ENCODE measurements at regions not wholly inside any gene's neighbourhood (a gene's known extent, or its start where the extent isn't known, plus 50 kb on each side); places are given as distances from the start of the nearest gene placed in this dataset.

DNA sequence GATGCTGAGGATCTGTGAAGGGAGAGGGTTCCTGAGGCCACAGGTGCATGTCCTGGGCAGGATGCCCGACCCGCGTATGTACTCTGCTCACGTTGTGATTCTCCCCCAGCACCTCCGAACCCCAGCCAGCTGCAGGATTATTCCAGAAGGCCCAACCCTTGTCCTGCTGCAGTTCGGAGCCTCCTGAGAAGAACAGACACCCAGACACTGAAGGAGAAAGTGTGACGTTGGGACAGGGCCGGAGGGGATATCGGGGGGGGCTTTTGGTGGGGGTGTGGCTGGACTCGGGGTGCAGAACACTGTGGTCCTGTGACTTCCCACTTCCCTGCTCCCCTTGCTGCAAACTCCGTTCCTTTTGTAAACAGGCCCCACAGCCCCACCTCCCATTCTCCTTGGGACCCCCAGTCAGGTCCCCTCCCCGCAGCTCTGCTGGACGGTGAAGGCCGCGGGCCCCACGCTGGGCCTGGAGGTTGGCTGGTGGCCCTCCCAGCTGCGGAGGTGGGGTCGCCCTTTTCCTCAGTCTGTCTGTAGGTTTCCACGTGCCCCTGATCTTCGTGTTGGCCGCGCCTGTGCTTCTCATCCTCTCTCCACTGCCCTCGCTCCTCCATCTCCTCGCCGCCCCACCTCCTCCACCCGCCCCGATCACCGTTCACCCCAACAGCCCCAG, 83.0 kb upstream of the ADRA2C start:
- no peak for DNase-seq
- POLR2A ChIA-PET = no interaction called here
- CTCF ChIA-PET = no interaction called here
- H3K27ac ChIP-seq (ENCODE audit: insufficient read depth in 1 of 2, low read depth in 1 of 2, low read length in 2 of 2, poor library complexity in 1 of 2, severe bottlenecking in 2 of 2) = no peak overlapping the region
- H3K36me3 ChIP-seq (ENCODE audit: control insufficient read depth in 4 of 4, insufficient read depth in 4 of 4, low read length in 3 of 4) = no peaks in the 10 kb centered on the region
- H3K4me1 ChIP-seq (ENCODE audit: control extremely low read depth in 1 of 4, control insufficient read depth in 4 of 4, insufficient read depth in 4 of 4, low read length in 3 of 4) = no peaks in the 10 kb centered on the region
- no peaks in the 10 kb centered on the region for H3K9me3 ChIP-seq (ENCODE audit: control extremely low read depth in 1 of 5, control insufficient read depth in 4 of 5, insufficient read depth in 2 of 5, low read depth in 1 of 5, low read length in 4 of 5)
- 92% methylated on average over 25 of the region's 28 CpGs for WGBS (ENCODE audit: insufficient coverage)
- H3K4me3 ChIP-seq (ENCODE audit: control insufficient read depth in 1 of 7, extremely low read depth in 1 of 7, insufficient read depth in 4 of 7, low read depth in 2 of 7, low read length in 6 of 7) = no peak overlapping the region
- H3K27me3 ChIP-seq (replicated peaks in 2 of 5; ENCODE audit: control insufficient read depth in 4 of 5, insufficient read depth in 5 of 5, low read length in 4 of 5) = peaks cover 0 to 19% (median 3%) of the 10 kb centered on the region in 5 experiments

DNA sequence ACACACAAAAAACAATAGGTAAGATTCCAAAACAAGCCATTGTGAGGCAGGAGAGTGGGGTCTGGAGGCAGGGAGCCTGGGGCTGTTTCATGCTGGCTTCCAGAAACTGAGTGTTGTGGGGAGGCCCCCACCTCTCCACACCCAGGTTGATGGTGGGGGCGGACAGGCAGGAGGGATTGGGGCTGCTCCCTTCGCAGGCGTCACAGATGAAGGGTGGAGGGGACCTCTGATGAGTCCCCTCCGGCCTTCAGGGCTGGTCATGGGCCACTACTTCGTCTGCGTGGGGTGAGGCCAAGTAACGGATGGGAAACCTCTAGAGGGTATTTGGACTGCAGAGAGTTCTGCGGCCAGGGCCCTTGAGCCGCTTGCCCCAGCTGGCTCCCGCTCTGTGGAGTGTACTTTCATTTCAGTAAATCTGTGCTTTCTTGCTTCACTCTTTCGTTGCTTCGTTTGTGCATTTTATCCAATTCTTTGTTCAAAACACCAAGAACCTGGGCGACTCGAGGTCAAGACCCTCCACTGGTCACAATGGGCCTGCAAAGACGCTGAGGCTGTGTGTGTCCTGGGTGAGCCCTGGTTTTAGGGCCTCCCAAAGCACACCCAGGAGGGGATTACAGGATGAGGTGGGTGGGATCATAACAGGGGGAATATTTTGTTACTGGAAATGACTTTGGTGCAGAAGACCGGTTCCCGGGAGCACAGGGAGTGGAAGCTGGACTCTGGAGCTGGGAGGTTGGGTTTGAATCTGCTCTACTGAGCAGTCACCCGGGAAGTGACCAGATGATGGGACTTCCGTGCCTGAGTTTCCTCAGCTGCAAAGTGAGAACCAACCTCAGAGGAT, 83.7 kb upstream of the ADRA2C start:
- H3K27ac ChIP-seq (ENCODE audit: insufficient read depth in 1 of 2, low read depth in 1 of 2, low read length in 2 of 2, poor library complexity in 1 of 2, severe bottlenecking in 2 of 2) = no peak overlapping the region
- no peak overlapping the region for H3K4me3 ChIP-seq (ENCODE audit: control insufficient read depth in 1 of 7, extremely low read depth in 1 of 7, insufficient read depth in 4 of 7, low read depth in 2 of 7, low read length in 6 of 7)
- no peaks in the 10 kb centered on the region for H3K9me3 ChIP-seq (ENCODE audit: control extremely low read depth in 1 of 5, control insufficient read depth in 4 of 5, insufficient read depth in 2 of 5, low read depth in 1 of 5, low read length in 4 of 5)
- H3K4me1 ChIP-seq (ENCODE audit: control extremely low read depth in 1 of 4, control insufficient read depth in 4 of 4, insufficient read depth in 4 of 4, low read length in 3 of 4) = no peaks in the 10 kb centered on the region
- CTCF ChIA-PET = no interaction called here
- H3K27me3 ChIP-seq (replicated peaks in 2 of 5; ENCODE audit: control insufficient read depth in 4 of 5, insufficient read depth in 5 of 5, low read length in 4 of 5) = peaks cover 0 to 24% (median 3%) of the 10 kb centered on the region in 5 experiments
- H3K36me3 ChIP-seq (ENCODE audit: control insufficient read depth in 4 of 4, insufficient read depth in 4 of 4, low read length in 3 of 4) = no peaks in the 10 kb centered on the region
- POLR2A ChIA-PET = no interaction called here
- DNase-seq = no peak
- 96% methylated on average over 18 of the region's 19 CpGs for WGBS (ENCODE audit: insufficient coverage)

DNA sequence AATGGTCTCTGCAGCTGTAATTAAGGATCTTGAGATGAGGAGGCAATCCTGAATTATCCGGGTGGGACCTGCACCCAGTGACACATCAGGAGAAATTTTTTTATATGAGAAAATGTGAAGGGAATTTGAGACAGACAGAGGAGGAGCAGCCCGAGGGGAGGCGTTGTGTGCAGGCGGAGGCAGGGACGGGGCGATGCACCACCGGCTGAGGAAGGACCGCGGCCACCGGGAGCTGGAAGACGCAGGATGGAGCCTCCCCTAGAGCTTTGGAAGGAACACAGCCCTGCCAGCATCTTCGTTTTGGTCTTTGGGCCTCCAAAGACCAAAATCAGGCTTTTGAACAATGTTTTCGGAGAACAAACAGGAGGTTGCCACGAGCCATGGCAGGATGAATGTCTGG, 85.0 kb upstream of the ADRA2C start:
- DNase-seq = no peak
- no peaks in the 10 kb centered on the region for H3K9me3 ChIP-seq (ENCODE audit: control extremely low read depth in 1 of 5, control insufficient read depth in 4 of 5, insufficient read depth in 2 of 5, low read depth in 1 of 5, low read length in 4 of 5)
- H3K27ac ChIP-seq (ENCODE audit: insufficient read depth in 1 of 2, low read depth in 1 of 2, low read length in 2 of 2, poor library complexity in 1 of 2, severe bottlenecking in 2 of 2) = no peak overlapping the region
- ChIA-PET CTCF (no interaction called here), POLR2A (no interaction called here)
- WGBS (ENCODE audit: insufficient coverage) = 91% methylated on average over 13 of the region's 14 CpGs
- H3K36me3 ChIP-seq (ENCODE audit: control insufficient read depth in 4 of 4, insufficient read depth in 4 of 4, low read length in 3 of 4) = no peaks in the 10 kb centered on the region
- H3K27me3 ChIP-seq (replicated peaks in 2 of 5; ENCODE audit: control insufficient read depth in 4 of 5, insufficient read depth in 5 of 5, low read length in 4 of 5) = peaks cover 0 to 37% (median 3%) of the 10 kb centered on the region in 5 experiments
- no peak overlapping the region for H3K4me3 ChIP-seq (ENCODE audit: control insufficient read depth in 1 of 7, extremely low read depth in 1 of 7, insufficient read depth in 4 of 7, low read depth in 2 of 7, low read length in 6 of 7)
- no peaks in the 10 kb centered on the region for H3K4me1 ChIP-seq (ENCODE audit: control extremely low read depth in 1 of 4, control insufficient read depth in 4 of 4, insufficient read depth in 4 of 4, low read length in 3 of 4)

DNA sequence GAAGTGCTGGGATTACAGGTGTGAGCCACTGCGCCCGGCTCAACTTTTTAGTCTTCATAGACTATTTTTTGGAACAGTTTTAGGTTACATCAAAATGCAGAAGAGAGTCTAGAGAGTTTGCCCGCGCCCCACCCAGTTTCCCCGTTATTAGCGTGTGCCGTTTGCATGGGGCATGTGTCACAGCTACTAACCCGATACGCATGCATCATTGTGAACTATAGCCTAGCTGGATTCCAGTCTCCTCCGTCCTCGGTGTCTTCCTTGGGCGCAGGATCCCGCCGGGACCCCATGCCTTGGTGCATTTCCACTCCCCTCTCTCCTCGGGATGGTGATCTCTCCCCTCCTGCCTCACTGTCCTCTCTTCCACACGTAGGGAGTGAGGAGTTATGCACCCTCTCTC, 85.5 kb upstream of the ADRA2C start:
- DNase-seq = no peak
- Histone ChIP-seq H3K4me1 (ENCODE audit: control extremely low read depth in 1 of 4, control insufficient read depth in 4 of 4, insufficient read depth in 4 of 4, low read length in 3 of 4) (no peaks in the 10 kb centered on the region), H3K36me3 (ENCODE audit: control insufficient read depth in 4 of 4, insufficient read depth in 4 of 4, low read length in 3 of 4) (no peaks in the 10 kb centered on the region), H3K27ac (ENCODE audit: insufficient read depth in 1 of 2, low read depth in 1 of 2, low read length in 2 of 2, poor library complexity in 1 of 2, severe bottlenecking in 2 of 2) (no peak overlapping the region), H3K9me3 (ENCODE audit: control extremely low read depth in 1 of 5, control insufficient read depth in 4 of 5, insufficient read depth in 2 of 5, low read depth in 1 of 5, low read length in 4 of 5) (no peaks in the 10 kb centered on the region), H3K27me3 (replicated peaks in 2 of 5; ENCODE audit: control insufficient read depth in 4 of 5, insufficient read depth in 5 of 5, low read length in 4 of 5) (peaks cover 0 to 41% (median 3%) of the 10 kb centered on the region in 5 experiments), H3K4me3 (ENCODE audit: control insufficient read depth in 1 of 7, extremely low read depth in 1 of 7, insufficient read depth in 4 of 7, low read depth in 2 of 7, low read length in 6 of 7) (no peak overlapping the region)
- POLR2A ChIA-PET = no interaction called here
- CTCF ChIA-PET = no interaction called here
- WGBS (ENCODE audit: insufficient coverage) = 94% methylated on average over 14 of the region's 16 CpGs

DNA sequence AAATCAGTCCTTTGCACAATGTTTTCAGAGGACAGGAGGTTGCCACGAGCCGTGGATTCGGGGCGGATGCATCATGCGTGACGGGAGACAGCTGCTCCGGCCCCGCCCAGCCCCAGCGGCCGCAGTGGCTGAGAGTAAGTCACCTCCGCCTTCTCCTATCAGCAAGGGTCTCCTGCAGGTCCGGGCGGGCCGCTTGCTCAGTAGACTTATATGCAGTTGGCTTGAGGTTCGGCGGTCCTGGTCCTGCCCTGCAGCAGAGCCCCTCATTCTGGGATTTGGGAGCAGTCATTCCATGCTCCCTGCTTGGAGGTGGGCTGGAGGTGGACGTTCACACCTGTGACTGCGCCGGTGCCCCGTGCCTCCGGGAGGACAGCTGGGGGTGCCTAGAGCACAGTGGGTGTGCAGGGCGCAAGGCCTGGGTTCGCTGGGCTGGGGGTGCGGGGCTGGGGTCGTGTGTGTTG, 86.3 kb upstream of the ADRA2C start:
- H3K4me1 ChIP-seq (ENCODE audit: control extremely low read depth in 1 of 4, control insufficient read depth in 4 of 4, insufficient read depth in 4 of 4, low read length in 3 of 4) = no peaks in the 10 kb centered on the region
- H3K4me3 ChIP-seq (ENCODE audit: control insufficient read depth in 1 of 7, extremely low read depth in 1 of 7, insufficient read depth in 4 of 7, low read depth in 2 of 7, low read length in 6 of 7) = no peak overlapping the region
- H3K27me3 ChIP-seq (replicated peaks in 2 of 5; ENCODE audit: control insufficient read depth in 4 of 5, insufficient read depth in 5 of 5, low read length in 4 of 5) = peaks cover 0 to 49% (median 3%) of the 10 kb centered on the region in 5 experiments
- H3K27ac ChIP-seq (ENCODE audit: insufficient read depth in 1 of 2, low read depth in 1 of 2, low read length in 2 of 2, poor library complexity in 1 of 2, severe bottlenecking in 2 of 2) = no peak overlapping the region
- no peaks in the 10 kb centered on the region for H3K9me3 ChIP-seq (ENCODE audit: control extremely low read depth in 1 of 5, control insufficient read depth in 4 of 5, insufficient read depth in 2 of 5, low read depth in 1 of 5, low read length in 4 of 5)
- WGBS (ENCODE audit: insufficient coverage) = 83% methylated on average over 11 of the region's 25 CpGs
- no peak for DNase-seq
- CTCF ChIA-PET = no interaction called here
- POLR2A ChIA-PET = no interaction called here
- H3K36me3 ChIP-seq (ENCODE audit: control insufficient read depth in 4 of 4, insufficient read depth in 4 of 4, low read length in 3 of 4) = no peaks in the 10 kb centered on the region

DNA sequence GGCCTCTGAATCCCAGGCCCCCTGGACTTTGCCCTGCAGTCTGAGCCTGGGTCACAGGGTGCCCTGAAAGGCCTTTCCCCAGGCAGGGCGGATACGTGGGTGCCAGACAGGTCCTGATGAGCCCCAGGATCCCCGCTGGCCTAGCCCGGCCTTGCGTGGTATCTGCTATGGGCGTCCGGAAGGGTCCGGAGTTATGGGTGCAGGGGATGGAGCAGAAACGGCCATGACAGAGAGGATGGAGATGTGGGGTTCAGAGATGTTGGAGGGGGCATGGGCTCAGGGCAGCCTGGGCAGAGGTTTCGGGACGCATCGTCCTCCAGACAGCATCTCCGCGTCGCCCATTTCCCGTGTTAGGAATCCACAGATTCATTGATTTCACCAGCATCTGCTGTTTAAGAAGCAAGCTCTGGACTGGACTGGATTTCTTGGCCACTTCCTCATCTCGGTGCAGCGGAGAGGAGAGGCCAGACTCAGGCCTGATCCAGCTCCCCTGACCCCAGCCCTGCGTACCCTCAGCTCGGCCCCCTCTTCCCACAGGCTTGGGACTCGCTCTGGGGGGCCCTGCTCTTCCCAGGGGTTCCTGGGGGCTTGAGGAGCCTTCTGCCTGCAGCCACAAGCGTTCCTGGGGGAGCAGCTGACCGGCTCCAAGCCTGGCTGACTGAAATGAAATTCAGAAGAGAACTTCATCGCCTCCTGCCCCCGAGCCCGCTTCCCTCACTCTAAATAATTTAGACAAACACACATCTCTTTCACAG, 86.9 kb upstream of the ADRA2C start:
- 90% methylated on average over 19 of the region's 26 CpGs for WGBS (ENCODE audit: insufficient coverage)
- ChIA-PET POLR2A (no interaction called here), CTCF (no interaction called here)

DNA sequence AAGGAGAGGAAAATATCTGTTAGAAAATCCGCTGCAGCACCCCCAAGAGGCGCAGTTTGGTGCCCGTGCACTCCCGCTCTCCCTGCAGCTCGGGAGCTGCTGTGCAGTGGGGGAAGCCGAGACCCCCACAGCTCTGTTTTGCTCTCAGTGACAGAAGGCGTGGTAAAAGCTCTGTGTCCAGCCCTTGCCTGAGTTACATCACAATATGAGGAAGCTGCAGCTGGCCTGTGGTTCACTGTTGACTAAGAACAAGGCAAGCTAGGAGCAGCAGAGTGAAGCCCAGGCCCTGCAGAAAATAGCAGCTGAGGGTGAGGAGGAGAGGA, 88.5 kb upstream of the ADRA2C start:
- ChIA-PET CTCF (no interaction called here), POLR2A (no interaction called here)
- WGBS (ENCODE audit: insufficient coverage) = 39% methylated on average over 6 of the region's 7 CpGs
- DNase-seq = peak in 2 of 3 donors; percentile 1 to 4
- Histone ChIP-seq H3K27me3 (replicated peaks in 2 of 5; ENCODE audit: control insufficient read depth in 4 of 5, insufficient read depth in 5 of 5, low read length in 4 of 5) (peaks cover 0 to 39% (median 3%) of the 10 kb centered on the region in 5 experiments), H3K4me1 (ENCODE audit: control extremely low read depth in 1 of 4, control insufficient read depth in 4 of 4, insufficient read depth in 4 of 4, low read length in 3 of 4) (no peaks in the 10 kb centered on the region), H3K27ac (ENCODE audit: insufficient read depth in 1 of 2, low read depth in 1 of 2, low read length in 2 of 2, poor library complexity in 1 of 2, severe bottlenecking in 2 of 2) (no peak overlapping the region), H3K36me3 (ENCODE audit: control insufficient read depth in 4 of 4, insufficient read depth in 4 of 4, low read length in 3 of 4) (no peaks in the 10 kb centered on the region), H3K4me3 (ENCODE audit: control insufficient read depth in 1 of 7, extremely low read depth in 1 of 7, insufficient read depth in 4 of 7, low read depth in 2 of 7, low read length in 6 of 7) (no peak overlapping the region), H3K9me3 (ENCODE audit: control extremely low read depth in 1 of 5, control insufficient read depth in 4 of 5, insufficient read depth in 2 of 5, low read depth in 1 of 5, low read length in 4 of 5) (peaks cover 0 to 3% (median 0%) of the 10 kb centered on the region in 5 experiments)

More for the DNA sequence above, 86.9 kb upstream of the ADRA2C start:
- no peak for DNase-seq
- Histone ChIP-seq H3K4me1 (ENCODE audit: control extremely low read depth in 1 of 4, control insufficient read depth in 4 of 4, insufficient read depth in 4 of 4, low read length in 3 of 4) (no peaks in the 10 kb centered on the region), H3K4me3 (ENCODE audit: control insufficient read depth in 1 of 7, extremely low read depth in 1 of 7, insufficient read depth in 4 of 7, low read depth in 2 of 7, low read length in 6 of 7) (no peak overlapping the region), H3K36me3 (ENCODE audit: control insufficient read depth in 4 of 4, insufficient read depth in 4 of 4, low read length in 3 of 4) (no peaks in the 10 kb centered on the region), H3K27ac (ENCODE audit: insufficient read depth in 1 of 2, low read depth in 1 of 2, low read length in 2 of 2, poor library complexity in 1 of 2, severe bottlenecking in 2 of 2) (no peak overlapping the region), H3K27me3 (replicated peaks in 2 of 5; ENCODE audit: control insufficient read depth in 4 of 5, insufficient read depth in 5 of 5, low read length in 4 of 5) (peaks cover 0 to 45% (median 3%) of the 10 kb centered on the region in 5 experiments), H3K9me3 (ENCODE audit: control extremely low read depth in 1 of 5, control insufficient read depth in 4 of 5, insufficient read depth in 2 of 5, low read depth in 1 of 5, low read length in 4 of 5) (no peaks in the 10 kb centered on the region)

All from common myeloid progenitor, CD34-positive (primary cell).